ENCODE measurements at regions not wholly inside any gene's neighbourhood (a gene's known extent, or its start where the extent isn't known, plus 50 kb on each side); places are given as distances from the start of the nearest gene placed in this dataset.

DNA sequence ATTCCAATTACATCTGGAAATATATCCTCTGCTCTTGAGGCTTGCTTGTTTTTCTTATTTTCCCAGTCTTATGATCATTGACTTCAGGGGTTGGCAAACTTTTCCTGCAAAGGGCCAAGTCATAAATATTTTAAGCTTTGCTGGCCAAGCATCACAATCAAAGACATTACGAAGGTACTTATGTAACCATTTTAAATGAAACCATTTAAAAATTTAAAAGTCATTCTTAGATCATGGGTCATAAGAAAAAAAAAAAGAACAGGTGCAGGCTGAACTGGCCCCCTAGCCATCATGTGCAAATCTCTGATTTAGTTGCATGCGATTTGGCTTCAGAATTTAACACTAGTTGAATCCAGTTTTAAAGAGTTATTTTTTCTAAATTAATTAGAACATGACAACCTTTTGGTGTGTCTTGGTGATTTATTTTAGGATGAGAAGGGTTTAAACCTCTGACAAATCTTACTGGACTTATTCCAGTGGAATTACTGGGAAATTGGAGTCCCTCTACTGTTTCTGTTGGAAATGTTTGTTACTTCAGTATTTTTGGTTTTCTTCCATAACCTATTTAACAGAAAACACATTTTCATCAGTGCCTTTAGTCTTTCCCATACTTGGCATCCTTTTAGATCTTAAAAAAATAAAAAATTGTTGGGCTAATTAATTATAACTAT lies 148.1 kb downstream of the NHLRC3 start:
- DNase-seq (peak in 1 of 5 donors; percentile 23), FAIRE-seq (no peak)
- Histone ChIP-seq H3K4me1 (ENCODE audit: control insufficient read depth in 2 of 3, insufficient read depth in 2 of 3, low read depth in 1 of 3, low read length in 3 of 3) (no peaks in the 10 kb centered on the region), H3K27me3 (ENCODE audit: control insufficient read depth, insufficient read depth, low read length) (no peaks in the 10 kb centered on the region), H3K36me3 (ENCODE audit: control insufficient read depth in 2 of 3, insufficient read depth in 3 of 3, low read length in 3 of 3) (no peaks in the 10 kb centered on the region), H3K9me3 (ENCODE audit: control insufficient read depth in 2 of 3, insufficient read depth in 1 of 3, low read length in 3 of 3) (no peaks in the 10 kb centered on the region), H3K9ac (ENCODE audit: low read length in 3 of 3) (no peak overlapping the region), H3K4me3 (ENCODE audit: low read length in 3 of 3) (no peak overlapping the region), H3K27ac (ENCODE audit: low read depth in 2 of 2, low read length in 2 of 2) (no peak overlapping the region)
- intact Hi-C loops (cut with DNase I) = no loop called here
- TF ChIP-seq CTCF (IDR thresholded peaks at IDR 0.05; ENCODE audit: borderline replicate concordance, extremely low read depth, insufficient read depth) = no peak

- no peak overlapping the region for H3K27ac ChIP-seq (ENCODE audit: low read depth in 2 of 2, low read length in 2 of 2)
- DNase-seq (no peak), FAIRE-seq (no peak)
Measured at GRCh38 chr13:39189778-39190177, 151.5 kb downstream of the NHLRC3 start.

GRCh38 chr13:39196965-39197646 lies 158.8 kb downstream of the NHLRC3 start:
- DNase-seq = peak in 1 of 5 donors; percentile 10

More at GRCh38 chr13:39189778-39190177, 151.5 kb downstream of the NHLRC3 start:
- Histone ChIP-seq H3K9ac (ENCODE audit: low read length in 3 of 3) (no peak overlapping the region), H3K4me1 (ENCODE audit: control insufficient read depth in 2 of 3, insufficient read depth in 2 of 3, low read depth in 1 of 3, low read length in 3 of 3) (no peaks in the 10 kb centered on the region), H3K4me3 (ENCODE audit: low read length in 3 of 3) (no peak overlapping the region), H3K27me3 (ENCODE audit: control insufficient read depth, insufficient read depth, low read length) (no peaks in the 10 kb centered on the region), H3K36me3 (ENCODE audit: control insufficient read depth in 2 of 3, insufficient read depth in 3 of 3, low read length in 3 of 3) (no peaks in the 10 kb centered on the region), H3K9me3 (ENCODE audit: control insufficient read depth in 2 of 3, insufficient read depth in 1 of 3, low read length in 3 of 3) (no peaks in the 10 kb centered on the region)
- no peak for TF ChIP-seq CTCF (IDR thresholded peaks at IDR 0.05; ENCODE audit: borderline replicate concordance, extremely low read depth, insufficient read depth)
- intact Hi-C loops (cut with DNase I) = no loop called here

More at GRCh38 chr13:39196965-39197646, 158.8 kb downstream of the NHLRC3 start:
- Histone ChIP-seq H3K4me1 (ENCODE audit: control insufficient read depth in 2 of 3, insufficient read depth in 2 of 3, low read depth in 1 of 3, low read length in 3 of 3) (no peaks in the 10 kb centered on the region), H3K36me3 (ENCODE audit: control insufficient read depth in 2 of 3, insufficient read depth in 3 of 3, low read length in 3 of 3) (no peaks in the 10 kb centered on the region), H3K9me3 (ENCODE audit: control insufficient read depth in 2 of 3, insufficient read depth in 1 of 3, low read length in 3 of 3) (no peaks in the 10 kb centered on the region), H3K4me3 (ENCODE audit: low read length in 3 of 3) (no peak overlapping the region), H3K27me3 (ENCODE audit: control insufficient read depth, insufficient read depth, low read length) (no peaks in the 10 kb centered on the region), H3K9ac (ENCODE audit: low read length in 3 of 3) (no peak overlapping the region), H3K27ac (ENCODE audit: low read depth in 2 of 2, low read length in 2 of 2) (no peak overlapping the region)
- no peak for FAIRE-seq
- no peak for TF ChIP-seq CTCF (IDR thresholded peaks at IDR 0.05; ENCODE audit: borderline replicate concordance, extremely low read depth, insufficient read depth)
- intact Hi-C loops (cut with DNase I) = no loop called here

Data from kidney (tissue), 13 donors.